Coronary artery (tissue), 2 donors: ENCODE measurements at regions not wholly inside any gene's neighbourhood (a gene's known extent, or its start where the extent isn't known, plus 50 kb on each side); places are given as distances from the start of the nearest gene placed in this dataset.

Experiments
- DNase-seq: peaks from one replicate; pipeline ENCODE4 v3.0.0-alpha.2; 2017; ENCODE audit warnings: low spot score
- H3K27ac ChIP-seq, 2 donors: fragments of 200-600 bp; sonication (generic); one replicate each; pipeline ENCODE4 v1.5.1; 2016 to 2019
- H3K4me3 ChIP-seq: fragments of 200-600 bp; sonication (generic); 2 replicates; pipeline ENCODE4 v1.5.1; 2016; ENCODE audit warnings: mild to moderate bottlenecking, moderate library complexity
- TF ChIP-seq, protein P1 (sequence below): fragments of 200-600 bp; sonication (generic); IDR thresholded peaks from one replicate; pipeline ENCODE4 v1.5.1; 2019; ENCODE audit warnings: antibody characterized with exemption

DNA sequence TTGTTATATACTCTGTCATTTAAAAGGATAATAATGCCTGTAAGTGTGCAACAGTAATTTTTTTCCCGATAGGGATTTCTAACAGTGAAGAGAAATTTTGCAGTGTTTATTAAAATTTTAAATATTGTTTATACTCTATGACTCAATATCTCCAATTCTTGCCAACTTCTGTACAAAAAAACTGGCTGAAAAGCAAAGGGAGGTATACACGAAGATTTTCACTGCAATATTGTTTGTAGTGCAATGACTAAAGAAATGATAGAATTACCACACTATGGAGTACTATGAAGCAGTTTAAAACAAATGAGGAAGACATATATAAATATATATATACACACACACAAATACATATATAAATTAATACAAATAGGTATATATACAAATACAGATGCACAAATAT, 187.9 kb upstream of the IL15 start:
- TF ChIP-seq, protein P1, sequence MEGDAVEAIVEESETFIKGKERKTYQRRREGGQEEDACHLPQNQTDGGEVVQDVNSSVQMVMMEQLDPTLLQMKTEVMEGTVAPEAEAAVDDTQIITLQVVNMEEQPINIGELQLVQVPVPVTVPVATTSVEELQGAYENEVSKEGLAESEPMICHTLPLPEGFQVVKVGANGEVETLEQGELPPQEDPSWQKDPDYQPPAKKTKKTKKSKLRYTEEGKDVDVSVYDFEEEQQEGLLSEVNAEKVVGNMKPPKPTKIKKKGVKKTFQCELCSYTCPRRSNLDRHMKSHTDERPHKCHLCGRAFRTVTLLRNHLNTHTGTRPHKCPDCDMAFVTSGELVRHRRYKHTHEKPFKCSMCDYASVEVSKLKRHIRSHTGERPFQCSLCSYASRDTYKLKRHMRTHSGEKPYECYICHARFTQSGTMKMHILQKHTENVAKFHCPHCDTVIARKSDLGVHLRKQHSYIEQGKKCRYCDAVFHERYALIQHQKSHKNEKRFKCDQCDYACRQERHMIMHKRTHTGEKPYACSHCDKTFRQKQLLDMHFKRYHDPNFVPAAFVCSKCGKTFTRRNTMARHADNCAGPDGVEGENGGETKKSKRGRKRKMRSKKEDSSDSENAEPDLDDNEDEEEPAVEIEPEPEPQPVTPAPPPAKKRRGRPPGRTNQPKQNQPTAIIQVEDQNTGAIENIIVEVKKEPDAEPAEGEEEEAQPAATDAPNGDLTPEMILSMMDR = no peak
- Histone ChIP-seq H3K4me3 (no peak overlapping the region), H3K27ac (no peak overlapping the region)
- no peak for DNase-seq

DNA sequence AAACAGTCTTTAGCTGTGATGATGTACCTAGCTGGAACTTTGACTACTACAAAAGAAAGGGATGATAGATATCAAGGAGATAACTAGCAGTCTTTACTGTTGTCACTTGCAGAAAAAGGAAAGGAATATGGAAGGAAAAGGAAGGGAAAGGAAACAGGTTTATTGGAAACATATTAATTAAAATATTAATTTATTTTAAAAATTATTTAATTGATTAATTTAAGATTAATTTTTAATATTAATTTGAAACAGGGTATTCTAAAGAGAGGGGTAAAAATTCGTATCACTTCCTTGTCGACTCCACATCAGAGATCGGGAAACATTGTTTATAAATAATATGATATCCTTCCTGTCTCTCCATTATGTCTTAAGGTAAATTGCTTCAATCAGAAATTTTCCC, 186.5 kb upstream of the IL15 start:
- H3K4me3 ChIP-seq = no peak overlapping the region
- TF ChIP-seq, protein P1 = no peak
- no peak overlapping the region for H3K27ac ChIP-seq
- no peak for DNase-seq

DNA sequence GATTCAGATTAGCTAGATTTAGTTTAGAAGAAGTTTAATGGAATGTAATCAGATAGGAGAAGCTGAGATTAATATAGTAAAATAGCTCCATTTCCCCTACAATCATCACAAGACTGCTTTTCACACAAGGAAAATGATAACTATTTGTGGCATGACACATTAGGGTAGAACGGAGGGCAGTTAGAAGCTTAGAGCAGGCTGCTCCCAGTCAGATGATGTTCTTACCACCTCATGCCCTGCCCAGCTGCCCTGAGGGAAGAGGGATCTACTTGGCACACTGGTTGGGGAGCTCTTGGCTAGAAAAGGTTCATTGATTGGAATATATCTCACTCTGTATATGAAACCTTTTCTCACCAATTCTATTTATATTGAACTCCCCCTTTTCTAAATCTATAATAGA, 180.7 kb upstream of the IL15 start:
- Histone ChIP-seq H3K27ac (no peak overlapping the region), H3K4me3 (no peak overlapping the region)
- DNase-seq = no peak
- TF ChIP-seq, protein P1 = no peak

DNA sequence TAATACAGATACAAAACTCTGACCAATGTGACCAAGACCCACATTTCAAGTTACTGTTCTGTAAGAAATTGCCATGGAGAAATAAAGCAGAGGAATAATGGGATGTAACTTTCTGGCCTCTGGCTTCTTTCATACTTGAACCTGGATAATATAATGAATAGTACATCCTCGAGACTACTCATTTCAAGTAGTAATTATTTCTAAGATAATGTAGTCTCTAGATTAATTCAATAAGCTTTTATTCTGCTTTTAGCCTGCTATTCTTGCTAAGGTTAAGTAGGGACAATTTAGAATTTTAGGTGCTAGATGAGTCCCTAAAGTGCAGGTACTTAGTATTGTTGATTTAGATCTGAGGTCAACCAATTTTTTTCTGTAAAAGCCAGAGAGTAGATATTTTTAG, 178.7 kb upstream of the IL15 start:
- TF ChIP-seq, protein P1 = no peak
- DNase-seq = no peak
- Histone ChIP-seq H3K4me3 (no peak overlapping the region), H3K27ac (no peak overlapping the region)

DNA sequence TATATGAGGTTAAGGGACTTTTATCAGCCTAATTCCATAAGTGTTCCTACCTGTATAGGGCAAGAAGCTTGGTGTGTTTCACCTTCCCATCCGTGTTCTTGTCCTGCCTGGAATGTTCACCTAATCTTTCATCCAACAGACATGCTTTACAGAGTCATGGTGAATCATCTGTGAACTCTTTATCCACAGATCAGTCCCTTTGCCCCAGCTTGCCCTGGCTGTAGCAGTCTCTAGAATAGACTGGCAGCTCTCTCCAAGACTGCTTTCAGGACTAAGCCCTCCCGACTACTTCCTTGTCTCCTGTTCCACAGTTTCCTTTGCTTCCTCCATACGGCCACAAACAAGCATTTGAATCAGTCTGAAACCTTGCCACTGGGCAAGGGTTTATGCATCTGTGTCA, 177.9 kb upstream of the IL15 start:
- Histone ChIP-seq H3K27ac (no peak overlapping the region), H3K4me3 (no peak overlapping the region)
- TF ChIP-seq, protein P1 = no peak
- no peak for DNase-seq

DNA sequence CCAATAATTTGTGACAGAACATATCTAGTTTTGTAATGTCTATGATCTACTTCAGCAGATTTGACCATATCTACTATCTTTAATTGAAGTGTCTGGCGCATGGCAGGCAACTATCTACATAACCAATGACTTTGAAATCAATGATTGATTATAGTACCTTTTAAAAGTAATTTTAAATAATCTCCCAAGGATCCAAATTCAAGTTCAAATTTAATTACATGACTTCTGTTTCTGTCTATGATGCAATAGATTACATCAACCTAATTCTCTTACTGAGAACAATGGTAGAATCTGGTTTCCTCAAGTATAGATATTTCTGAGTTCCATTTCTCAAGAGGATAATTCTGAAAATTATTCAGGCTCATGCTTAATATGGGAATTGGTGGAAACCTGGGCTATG, 177.4 kb upstream of the IL15 start:
- DNase-seq = no peak
- H3K4me3 ChIP-seq = no peak overlapping the region
- H3K27ac ChIP-seq = no peak overlapping the region
- TF ChIP-seq, protein P1 = no peak

DNA sequence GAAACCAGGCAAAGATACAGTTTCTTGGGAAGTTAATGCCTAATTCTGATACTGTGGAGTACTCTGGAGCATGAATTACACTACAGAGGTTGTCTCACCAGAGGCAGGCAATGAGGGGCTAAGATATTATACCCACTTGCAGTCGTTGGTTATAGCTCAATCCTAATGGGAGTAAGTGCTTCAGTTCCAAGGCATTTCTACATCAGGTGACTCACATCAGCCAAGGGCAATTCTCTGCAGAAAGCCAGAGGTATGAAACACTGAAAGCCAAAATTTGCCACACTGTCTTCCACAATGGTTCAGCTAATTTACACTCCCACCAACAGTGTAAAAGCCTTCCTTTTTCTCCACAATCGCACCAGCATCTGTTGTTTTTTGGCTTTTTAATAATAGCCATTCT, 174.0 kb upstream of the IL15 start:
- Histone ChIP-seq H3K27ac (no peak overlapping the region), H3K4me3 (no peak overlapping the region)
- no peak for DNase-seq
- TF ChIP-seq, protein P1 = no peak
